IMR-90 (cell line): ENCODE measurements at regions not wholly inside any gene's neighbourhood (a gene's known extent, or its start where the extent isn't known, plus 50 kb on each side); places are given as distances from the start of the nearest gene placed in this dataset.

Experiments used
- ATAC-seq: fragments of 200-7000 bp; cut with Tn5 transposase; 2 replicates; pipeline ENCODE4 v1.9.1; 2020; ENCODE audit warnings: low read depth, mild to moderate bottlenecking, moderate library complexity
- BruUV-seq: library from RNA; stranded (reverse); fragments of 400-500 nt; replicated peaks from 2 replicates; lab custom pipeline; 2021; lab: Mats Ljungman, UMichigan
- CTCF ChIA-PET: fragments of 300-600 bp; formaldehyde crosslinking; extraction: SDS; loops from one replicate; lab custom pipeline; 2021; ENCODE audit warnings: antibody characterized with exemption; lab: Yijun Ruan, JAX
- POLR2A ChIA-PET: fragments of 300-600 bp; sonication (Branson Sonifier 250); formaldehyde crosslinking; loops from one replicate; lab custom pipeline; 2022; ENCODE audit warnings: antibody characterized with exemption; ENCODE audit not compliant: unreplicated experiment; lab: Charles Lee
- DNase-seq: peaks from one replicate; pipeline ENCODE4 v3.0.0; 2013
- H2AFZ ChIP-seq: replicated peaks from 2 replicates; pipeline ENCODE3; 2013; ENCODE audit warnings: low read length, mild to moderate bottlenecking; ENCODE audit not compliant: poor library complexity
- H2AK5ac ChIP-seq: 2 replicates; pipeline ENCODE4 v1.6.1; 2013; ENCODE audit warnings: low read depth, low read length, inconsistent platforms
- H2AK9ac ChIP-seq: replicated peaks from 2 replicates; pipeline ENCODE3; 2013; ENCODE audit warnings: mild to moderate bottlenecking, low read depth, low read length, moderate library complexity; ENCODE audit not compliant: poor library complexity
- H2BK120ac ChIP-seq: 2 replicates; pipeline ENCODE4 v1.6.1; 2013; ENCODE audit warnings: low read depth, low read length, inconsistent platforms
- H2BK15ac ChIP-seq: 3 replicates; pipeline ENCODE4 v1.6.1; 2013; ENCODE audit warnings: low read depth, low read length, inconsistent platforms
- H2BK20ac ChIP-seq: 2 replicates; pipeline ENCODE4 v1.6.1; 2013; ENCODE audit warnings: low read depth, mild to moderate bottlenecking, inconsistent platforms, low read length, moderate library complexity
- H2BK5ac ChIP-seq: 2 replicates; pipeline ENCODE4 v1.6.1; 2013; ENCODE audit warnings: mild to moderate bottlenecking, low read depth, low read length, inconsistent platforms; ENCODE audit not compliant: poor library complexity, severe bottlenecking
- H3K14ac ChIP-seq: replicated peaks from 2 replicates; pipeline ENCODE4 v1.6.1; 2013; ENCODE audit warnings: low read depth, low read length, inconsistent platforms
- H3K18ac ChIP-seq: 2 replicates; pipeline ENCODE4 v1.6.1; 2013; ENCODE audit warnings: low read depth, low read length, control low read depth
- H3K23ac ChIP-seq: 2 replicates; pipeline ENCODE4 v1.6.1; 2013; ENCODE audit warnings: low read depth, low read length, inconsistent platforms
- H3K27ac ChIP-seq: 2 replicates; pipeline ENCODE4 v1.5.1; 2013; ENCODE audit warnings: mild to moderate bottlenecking, control low read depth, low read length; ENCODE audit not compliant: insufficient read depth
- H3K27me3 ChIP-seq: 2 replicates; pipeline ENCODE4 v1.6.1; 2013; ENCODE audit warnings: low read length; ENCODE audit not compliant: control insufficient read depth, insufficient read depth
- H3K36me3 ChIP-seq: 2 replicates; pipeline ENCODE4 v1.6.1; 2013; ENCODE audit warnings: low read length, mixed read lengths; ENCODE audit not compliant: control insufficient read depth, insufficient read depth
- H3K4ac ChIP-seq: 2 replicates; pipeline ENCODE4 v1.6.1; 2013; ENCODE audit warnings: low read depth, low read length, inconsistent platforms
- H3K4me1 ChIP-seq: 2 replicates; pipeline ENCODE4 v1.6.1; 2013; ENCODE audit warnings: low read length, mixed read lengths; ENCODE audit not compliant: control insufficient read depth, insufficient read depth
- H3K4me2 ChIP-seq: 2 replicates; pipeline ENCODE4 v1.6.1; 2013; ENCODE audit warnings: low read depth, mild to moderate bottlenecking, control low read depth, low read length, moderate library complexity
- H3K4me3 ChIP-seq: 2 replicates; pipeline ENCODE4 v1.5.1; 2013; ENCODE audit warnings: low read depth, mild to moderate bottlenecking, control low read depth, low read length, moderate library complexity; ENCODE audit not compliant: insufficient read depth
- H3K56ac ChIP-seq: 2 replicates; pipeline ENCODE4 v1.6.1; 2013; ENCODE audit warnings: low read length, inconsistent platforms; ENCODE audit not compliant: insufficient read depth; ENCODE audit errors: extremely low read depth
- H3K79me1 ChIP-seq, 2 experiments: 2 replicates each; pipeline ENCODE4 v1.6.1; 2013; ENCODE audit warnings: low read length in 2 of 2, inconsistent platforms in 1 of 2, low read depth in 1 of 2
- H3K9ac ChIP-seq: 2 replicates; pipeline ENCODE4 v1.6.1; 2013; ENCODE audit warnings: low read depth, low read length, control low read depth
- H3K9me1 ChIP-seq: 2 replicates; pipeline ENCODE4 v1.6.1; 2013; ENCODE audit warnings: low read length, inconsistent platforms; ENCODE audit not compliant: insufficient read depth
- H3K9me3 ChIP-seq: 2 replicates; pipeline ENCODE4 v1.6.1; 2013; ENCODE audit warnings: low read length; ENCODE audit not compliant: control insufficient read depth, insufficient read depth
- H4K20me1 ChIP-seq: 2 replicates; pipeline ENCODE4 v1.6.1; 2013; ENCODE audit warnings: low read length, inconsistent platforms; ENCODE audit not compliant: insufficient read depth
- H4K5ac ChIP-seq: 2 replicates; pipeline ENCODE4 v1.6.1; 2013; ENCODE audit warnings: mild to moderate bottlenecking, low read depth, low read length, control low read depth
- H4K8ac ChIP-seq, 2 experiments: 2 replicates each; pipeline ENCODE4 v1.6.1; 2013; ENCODE audit warnings: low read depth in 2 of 2, low read length in 2 of 2, control low read depth in 1 of 2, inconsistent platforms in 1 of 2
- H4K91ac ChIP-seq: 2 replicates; pipeline ENCODE4 v1.6.1; 2013; ENCODE audit warnings: low read depth, low read length, inconsistent platforms; ENCODE audit not compliant: insufficient read depth
- BHLHE40 ChIP-seq: fragments of 150-350 bp; IDR thresholded peaks from 2 replicates; pipeline ENCODE4 v1.6.1; 2016; ENCODE audit warnings: mild to moderate bottlenecking, low read depth, low read length
- CEBPB ChIP-seq: IDR thresholded peaks from 2 replicates; pipeline ENCODE4 v1.6.1; 2012; ENCODE audit warnings: low read depth, low read length, improper control_type of control experiment
- CHD1 ChIP-seq: IDR thresholded peaks from 2 replicates; pipeline ENCODE4 v1.6.1; 2012; ENCODE audit warnings: low read depth, low read length, improper control_type of control experiment
- ELK1 ChIP-seq: fragments of 150-350 bp; IDR thresholded peaks from 2 replicates; pipeline ENCODE4 v1.6.1; 2016; ENCODE audit warnings: low read depth, mild to moderate bottlenecking, low read length, moderate library complexity, borderline replicate concordance
- FOS ChIP-seq: fragments of 150-350 bp; IDR thresholded peaks from 2 replicates; pipeline ENCODE4 v1.6.1; 2016; ENCODE audit warnings: low read depth, low read length
- MAFK ChIP-seq: IDR thresholded peaks from 2 replicates; pipeline ENCODE4 v1.6.1; 2012; ENCODE audit warnings: low read depth, low read length, improper control_type of control experiment
- RCOR1 ChIP-seq: IDR thresholded peaks from 2 replicates; pipeline ENCODE4 v1.6.1; 2012; ENCODE audit warnings: mild to moderate bottlenecking, low read length, improper control_type of control experiment; ENCODE audit not compliant: insufficient replicate concordance
- RFX5 ChIP-seq: IDR thresholded peaks from 2 replicates; pipeline ENCODE4 v1.8.0; 2012; ENCODE audit warnings: low read depth, mild to moderate bottlenecking, low read length, moderate library complexity
- SMC3 ChIP-seq: fragments of 150-350 bp; IDR thresholded peaks from 2 replicates; pipeline ENCODE4 v1.6.1; 2016; ENCODE audit warnings: low read depth, mild to moderate bottlenecking, antibody characterized with exemption, low read length, moderate library complexity
- USF2 ChIP-seq: fragments of 150-350 bp; IDR thresholded peaks from 2 replicates; pipeline ENCODE4 v1.6.1; 2017; ENCODE audit warnings: mild to moderate bottlenecking, antibody characterized with exemption, low read length, low read depth
- WGBS, 2 experiments: methylation state at CpG; one replicate each; pipeline versions ENCODE4 v1.1.5 to v1.1.7; 2013; ENCODE audit warnings: missing lambda C conversion rate in 2 of 2; ENCODE audit not compliant: insufficient read length in 1 of 2; ENCODE audit errors: extremely low coverage in 2 of 2; 5-methylcytosine and 5-hydroxymethylcytosine counted together
- dilution Hi-C: fragments of 300-500 bp; cut with HindIII; formaldehyde crosslinking; loops from one replicate; pipeline ENCODE4 v1.14.3; 2018; ENCODE audit warnings: low sequenced_read_pairs; ENCODE audit not compliant: unreplicated experiment
- in situ Hi-C: fragments of 300-500 bp; cut with MboI; formaldehyde crosslinking; loops from 3 replicates; pipeline ENCODE4 v1.14.3; 2019; ENCODE audit warnings: low sequenced_read_pairs, inconsistent platforms, mixed read lengths
- intact Hi-C: fragments of 100-400 bp; cut with micrococcal nuclease; formaldehyde crosslinking; loops from 2 replicates; pipeline ENCODE4 v1.10.0; 2022

- H3K27ac ChIP-seq, result no peak overlapping the region
- no peak overlapping the region for H3K4ac ChIP-seq
- no peaks in the 10 kb centered on the region for H3K9me1 ChIP-seq
- no CpG with 5 or more reads among the region's 1 CpG for WGBS, 2 experiments
- H3K27me3 ChIP-seq, result no peaks in the 10 kb centered on the region
- H2BK20ac ChIP-seq, result no peak overlapping the region
- intact Hi-C loops (no loop called here), dilution Hi-C loops (no loop called here), in situ Hi-C loops (no loop called here)
- no peak overlapping the region for H2AFZ ChIP-seq
- peaks cover 15% of the 10 kb centered on the region for H3K9me3 ChIP-seq
- ATAC-seq (no peak), DNase-seq (no peak)
- H3K4me1 ChIP-seq, result no peaks in the 10 kb centered on the region
- no peaks in the 10 kb centered on the region for H3K36me3 ChIP-seq
- no peak overlapping the region for H4K5ac ChIP-seq
- CTCF ChIA-PET, result no interaction called here
- H4K8ac ChIP-seq, result no peak overlapping the region
- H2BK5ac ChIP-seq, result no peak overlapping the region
- no peaks in the 10 kb centered on the region for H3K79me1 ChIP-seq
- POLR2A ChIA-PET, result no interaction called here
- H2AK5ac ChIP-seq, result no peak overlapping the region
- H3K4me2 ChIP-seq, result no peak overlapping the region
- H2BK15ac ChIP-seq, result no peak overlapping the region
- no peak overlapping the region for H2AK9ac ChIP-seq
- BruUV-seq, result no TSS peak
- H3K56ac ChIP-seq, result no peak overlapping the region
- H4K91ac ChIP-seq, result no peak overlapping the region
- TF ChIP-seq USF2 (no peak), CEBPB (no peak), SMC3 (no peak), MAFK (no peak), RFX5 (no peak), RCOR1 (no peak), ELK1 (no peak), CHD1 (no peak), FOS (no peak), BHLHE40 (no peak)
- no peak overlapping the region for H3K9ac ChIP-seq
- no peak overlapping the region for H2BK120ac ChIP-seq
- H4K20me1 ChIP-seq, result no peaks in the 10 kb centered on the region
- H3K4me3 ChIP-seq, result no peak overlapping the region
- H3K14ac ChIP-seq, result no peak overlapping the region
- no peak overlapping the region for H3K18ac ChIP-seq
- no peak overlapping the region for H3K23ac ChIP-seq
Observed at GRCh38 chr9:103169798-103170197, 174.7 kb downstream of the CYLC2 start.
